SIG-M5 treated with dmso at 0.1 percent for 504 hours (cell line): ENCODE measurements at regions not wholly inside any gene's neighbourhood (a gene's known extent, or its start where the extent isn't known, plus 50 kb on each side); places are given as distances from the start of the nearest gene placed in this dataset.

Source experiments
- DNase-seq: peaks from one replicate; lab custom pipeline; 2025; ENCODE audit not compliant: unreplicated experiment; lab: John Stamatoyannopoulos, UW

DNA sequence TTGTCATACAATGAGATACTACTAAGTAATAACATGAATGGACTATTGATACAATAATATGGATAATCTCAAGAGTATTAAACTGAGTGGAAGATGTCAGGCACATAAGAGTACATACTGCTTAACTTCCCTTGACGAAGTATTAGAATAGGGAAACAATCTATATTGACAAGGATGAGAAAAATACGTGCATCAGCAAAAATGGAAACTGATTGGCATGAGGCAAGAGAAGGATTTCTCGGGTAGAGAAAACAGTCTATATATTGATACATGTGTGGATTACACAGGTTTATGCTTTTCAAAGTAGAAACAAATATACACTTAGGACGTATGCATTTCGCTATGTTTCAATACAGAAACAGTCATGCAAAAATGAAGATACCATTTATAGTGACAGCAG is 57.4 kb downstream of the PRR20E start:
- no peak for DNase-seq

DNA sequence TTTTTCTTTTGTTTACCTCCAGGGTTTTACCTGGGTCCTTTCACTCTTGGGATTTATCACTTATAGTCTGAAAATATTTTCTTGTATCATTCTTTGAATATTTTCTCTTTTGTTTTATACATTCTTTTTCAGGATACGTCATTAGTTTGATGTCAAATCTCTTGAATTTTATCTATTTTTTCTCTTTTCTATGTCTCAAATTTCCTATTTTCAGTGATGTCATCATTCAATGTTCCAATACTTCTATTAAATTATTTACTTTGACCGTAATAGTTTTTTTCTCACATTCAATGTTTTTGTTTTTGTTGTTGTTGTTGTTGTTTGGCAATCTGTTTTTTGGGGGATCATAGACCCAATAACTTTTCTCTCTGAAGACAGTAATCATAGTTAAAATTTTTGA is 83.5 kb downstream of the PRR20E start:
- no peak for DNase-seq

DNA sequence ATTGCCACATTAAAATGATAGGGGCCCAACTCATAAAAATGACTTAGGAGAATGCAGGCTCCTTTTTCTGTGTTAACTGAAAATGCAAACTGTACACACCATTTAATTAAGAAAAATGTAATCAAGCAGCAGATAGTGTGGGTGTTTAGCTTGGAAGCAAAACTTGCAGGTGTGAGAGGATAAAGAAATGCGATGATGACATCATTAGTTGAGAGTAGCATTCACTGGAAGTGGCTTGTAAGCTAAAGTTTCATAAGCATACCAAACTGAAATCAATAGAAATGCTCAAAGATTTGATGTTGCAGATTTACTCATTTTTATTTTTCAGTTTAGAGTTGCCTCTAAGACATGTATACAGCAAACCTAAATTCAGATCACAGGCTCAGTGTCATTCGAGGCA is 86.6 kb downstream of the PRR20E start:
- no peak for DNase-seq

DNA sequence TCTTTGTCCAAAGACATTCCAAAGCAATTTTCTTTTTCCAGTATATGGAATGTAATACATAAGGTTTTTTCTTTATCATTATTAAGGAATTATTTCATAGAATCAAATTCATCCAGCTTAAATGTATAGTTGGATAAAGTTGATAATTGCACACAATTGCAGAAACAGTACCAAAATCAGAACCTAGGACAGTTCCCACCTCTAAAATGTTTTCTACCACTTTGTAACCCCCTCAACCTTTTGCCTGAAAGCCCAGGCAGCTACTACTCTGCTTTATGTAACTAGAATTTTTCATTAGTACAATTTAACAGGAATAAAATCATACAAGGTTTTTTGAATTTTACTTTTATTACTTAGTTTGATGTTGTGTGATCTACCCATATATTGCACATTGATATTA is 98.0 kb downstream of the PRR20E start:
- DNase-seq, result no peak

DNA sequence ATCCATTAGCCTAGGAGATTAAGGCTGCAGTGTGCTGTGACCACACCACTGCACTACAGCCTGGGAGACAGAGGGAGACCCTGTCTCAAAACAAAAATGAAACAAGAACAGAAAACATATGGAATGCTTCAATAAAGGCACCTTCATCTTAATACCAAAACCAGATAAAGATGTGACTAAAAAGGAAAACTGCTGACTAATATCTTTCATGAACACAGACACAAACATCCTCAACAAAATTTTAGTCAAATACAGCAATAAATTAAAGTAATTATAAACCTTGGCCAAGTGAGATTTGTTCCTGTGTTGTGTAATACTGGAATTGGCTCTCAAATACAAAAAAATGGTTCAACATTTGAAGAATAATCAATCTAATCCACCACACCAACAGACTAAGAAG is 103.5 kb downstream of the PRR20E start:
- no peak for DNase-seq

DNA sequence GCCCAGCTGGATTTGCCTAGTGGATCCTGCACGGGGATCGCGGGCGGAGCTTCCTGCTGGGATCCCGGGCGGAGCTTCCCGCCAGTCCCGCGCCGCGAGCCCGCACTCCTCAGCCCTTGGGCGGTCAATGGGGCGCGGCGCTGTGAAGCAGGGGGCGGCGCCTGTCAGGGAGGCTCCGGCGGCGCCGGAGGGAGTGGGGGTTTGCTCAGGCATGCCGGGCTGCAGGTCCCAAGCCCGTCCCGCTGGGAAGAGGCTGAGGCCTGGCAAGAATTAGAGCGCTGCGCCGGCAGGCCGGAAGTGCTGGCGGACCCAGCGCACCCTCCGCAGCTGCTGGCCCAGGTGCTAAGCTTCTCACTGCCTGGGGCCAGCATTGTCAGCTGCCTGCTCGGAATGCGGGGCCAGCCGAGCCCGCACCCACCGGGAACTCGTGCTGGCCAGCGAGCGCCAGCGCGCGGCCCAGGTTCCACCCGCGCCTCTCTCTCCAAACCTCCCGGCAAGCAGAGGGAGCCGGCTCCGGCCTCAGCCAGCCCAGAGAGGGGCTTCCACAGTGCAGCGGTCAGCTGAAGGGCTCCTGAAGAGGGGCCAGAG is 119.6 kb downstream of the PRR20E start:
- no peak for DNase-seq

DNA sequence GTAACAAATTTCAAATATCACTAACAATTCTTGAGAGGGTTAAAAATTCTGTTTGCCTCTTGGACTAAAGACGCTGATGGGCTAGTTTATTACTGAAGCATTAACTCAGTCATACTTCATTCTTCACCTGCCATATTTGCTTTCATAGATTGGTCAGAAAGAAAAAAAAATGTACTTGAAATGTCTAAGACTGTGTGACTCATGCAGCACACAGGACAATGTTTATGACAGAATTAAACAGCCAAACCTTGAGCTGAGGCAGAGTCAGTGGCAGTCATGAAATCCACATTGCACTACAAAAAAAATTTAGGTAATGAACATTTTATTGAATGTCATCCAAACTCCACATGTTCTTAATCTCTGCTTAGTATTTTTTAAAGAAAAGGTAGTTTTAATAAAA is 135.6 kb downstream of the PRR20E start:
- DNase-seq, result no peak

DNA sequence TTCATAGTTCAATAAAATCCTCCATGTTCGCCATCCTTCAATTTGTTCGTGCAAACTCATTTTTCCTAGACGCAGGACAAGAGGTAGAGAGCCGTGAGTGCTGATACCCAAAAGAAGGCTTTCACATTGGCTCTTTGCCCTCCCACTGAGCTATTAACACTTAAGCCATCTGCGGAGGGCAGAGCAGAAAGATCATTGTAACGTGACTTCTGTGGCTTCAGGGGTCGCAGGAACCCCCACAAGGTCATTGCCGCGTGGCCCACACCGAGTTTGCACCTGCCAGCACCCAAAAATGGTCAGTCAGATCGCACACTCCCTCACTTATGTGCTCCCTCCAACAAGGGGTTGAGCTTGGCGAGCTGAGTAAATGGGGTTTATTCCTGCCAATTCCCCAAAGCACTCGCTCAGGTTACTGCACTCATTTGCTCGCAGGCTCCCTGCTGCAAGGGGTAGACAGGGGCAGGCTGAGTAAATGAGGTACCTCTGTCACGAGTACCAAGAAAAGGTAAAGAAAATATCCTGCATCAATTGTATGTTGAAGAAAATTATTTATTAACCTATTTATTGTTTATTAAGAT is 144.1 kb downstream of the PRR20E start:
- DNase-seq, result no peak

DNA sequence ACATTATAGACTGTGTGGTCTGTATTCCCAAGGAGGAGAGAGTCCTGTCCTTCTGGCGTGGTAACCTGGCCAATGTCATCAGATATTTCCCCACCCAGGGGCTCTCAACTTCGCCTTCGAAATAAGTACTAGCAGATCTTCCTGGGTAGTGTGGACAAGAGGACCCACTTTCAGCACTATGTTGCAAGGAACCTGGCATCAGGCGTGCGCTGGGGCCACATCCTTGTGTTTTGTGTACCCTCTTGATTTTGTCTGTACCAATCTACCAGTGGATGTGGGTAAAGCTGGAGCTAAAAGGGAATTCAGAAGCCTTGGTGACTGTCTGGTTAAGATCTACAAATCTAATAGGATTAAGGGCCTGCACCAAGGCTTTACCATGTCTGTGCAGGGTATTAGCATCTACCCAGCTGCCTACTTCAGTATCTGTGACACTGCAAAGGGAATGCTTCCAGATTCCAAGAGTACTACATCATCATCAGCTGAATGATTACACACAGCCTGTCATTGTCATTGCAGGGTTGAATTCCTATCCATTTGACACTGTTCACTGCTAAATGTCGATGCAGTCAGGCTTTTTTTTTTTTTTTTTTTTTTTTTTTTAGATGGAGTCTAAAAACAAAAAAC is 148.0 kb downstream of the PRR20E start:
- no peak for DNase-seq

DNA sequence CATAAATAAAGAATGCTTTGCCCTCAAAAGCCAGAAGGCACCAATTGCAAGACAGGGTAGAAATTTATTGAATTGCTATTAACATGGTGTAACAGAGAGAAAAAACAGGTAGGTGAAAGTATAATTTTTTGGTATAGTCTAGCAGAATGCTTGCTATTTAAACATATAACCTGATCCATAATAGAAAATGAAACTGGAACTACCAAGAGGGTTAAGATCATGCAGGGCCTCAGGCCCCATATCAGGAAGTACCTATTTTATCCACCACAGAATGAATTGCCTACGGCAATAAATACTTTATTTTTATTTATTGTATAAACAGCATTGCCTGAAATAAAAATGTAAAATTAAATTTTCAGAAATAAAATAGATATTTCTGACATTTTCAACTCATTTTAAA is 159.5 kb downstream of the PRR20E start:
- peak; percentile 30 for DNase-seq

DNA sequence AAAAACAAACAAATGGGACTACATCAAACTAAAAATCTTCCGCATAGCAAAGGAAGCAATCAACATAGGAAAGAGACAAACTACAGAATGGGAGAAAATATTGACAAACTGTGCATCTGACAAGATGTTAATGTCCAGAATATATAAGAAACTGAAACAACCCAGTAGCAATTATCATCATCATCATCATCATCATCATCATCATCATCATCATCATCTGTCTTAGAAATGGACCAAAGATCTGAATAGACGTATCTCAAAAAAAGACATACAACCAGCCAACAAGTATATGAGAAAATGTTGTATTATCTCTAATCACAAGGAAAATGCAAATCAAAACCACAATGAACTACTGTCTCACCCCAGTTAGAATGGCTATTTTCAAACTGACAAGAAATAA is 173.9 kb downstream of the PRR20E start:
- DNase-seq, result no peak

DNA sequence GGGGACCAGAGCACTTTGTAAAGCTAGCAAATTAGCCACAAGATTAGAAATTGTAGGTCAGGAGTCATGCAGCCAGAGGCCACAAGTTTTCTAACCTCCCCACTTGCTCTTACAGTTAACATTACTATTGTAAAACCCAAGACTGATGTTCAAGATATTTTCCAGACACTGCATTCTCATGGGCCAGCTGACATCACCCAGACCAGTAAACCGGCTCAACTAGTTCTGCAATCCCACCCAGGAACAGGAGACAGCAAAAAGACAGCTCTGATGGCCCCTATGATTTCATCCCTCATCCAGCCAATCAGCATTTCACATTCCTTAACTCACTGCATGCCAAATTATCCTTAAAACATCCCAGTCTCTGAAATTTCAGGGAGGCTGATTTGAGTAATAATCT is 178.5 kb downstream of the PRR20E start:
- no peak for DNase-seq

DNA sequence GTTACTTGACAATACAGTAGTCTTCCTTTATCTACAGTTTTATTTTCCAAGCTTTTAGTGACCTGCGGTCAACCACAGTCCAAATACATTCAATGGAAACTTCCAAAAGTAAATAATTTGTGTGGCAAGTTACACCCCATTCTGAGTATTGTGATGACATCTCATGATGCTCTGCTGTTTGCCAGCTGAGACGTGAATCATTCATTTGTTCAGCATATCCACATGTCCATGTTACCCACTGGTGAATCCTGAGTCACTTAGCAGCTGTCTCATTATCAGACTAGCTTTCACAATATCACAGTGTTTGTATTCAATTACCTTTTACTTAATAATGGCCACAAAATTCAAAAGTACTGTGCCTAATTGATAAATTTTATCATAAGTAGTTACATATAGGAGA is 179.8 kb downstream of the PRR20E start:
- no peak for DNase-seq

DNA sequence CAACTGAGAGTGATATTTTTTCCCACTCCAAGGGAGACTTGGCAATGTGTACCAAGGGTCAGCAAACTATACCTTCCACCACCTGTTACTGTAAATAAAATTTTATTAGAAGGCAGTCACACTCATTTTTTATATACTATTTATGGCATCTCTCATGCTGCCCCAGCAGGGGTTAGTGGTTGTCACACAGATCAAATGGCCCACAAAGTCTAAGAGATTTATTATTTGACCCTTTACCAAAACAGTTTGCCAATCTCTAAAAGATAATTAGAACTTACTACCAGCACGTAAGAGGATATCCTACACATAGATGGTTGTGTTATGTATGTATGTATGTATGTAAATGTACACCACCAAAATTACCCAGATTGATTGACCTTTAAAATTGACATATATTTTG is 185.1 kb downstream of the PRR20E start:
- no peak for DNase-seq

DNA sequence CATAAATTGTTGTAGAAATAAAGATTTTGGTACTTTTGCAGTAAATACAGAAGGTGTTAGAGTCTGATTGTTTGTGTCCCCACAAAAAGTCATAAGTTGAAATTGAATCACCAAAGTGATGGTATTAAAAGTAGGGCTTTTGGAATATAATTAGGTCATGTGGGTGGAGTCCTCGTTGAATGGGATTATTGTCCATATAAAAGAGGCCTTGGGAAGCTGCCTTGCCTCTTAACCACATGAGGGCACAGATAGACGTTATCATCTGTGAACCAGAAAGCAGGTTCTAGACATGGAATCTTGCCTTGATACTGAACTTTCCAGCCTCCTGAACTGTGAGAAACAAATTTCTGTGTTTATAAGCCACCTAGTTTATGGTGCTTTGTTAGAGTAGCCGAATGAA is 186.8 kb downstream of the PRR20E start:
- no peak for DNase-seq

DNA sequence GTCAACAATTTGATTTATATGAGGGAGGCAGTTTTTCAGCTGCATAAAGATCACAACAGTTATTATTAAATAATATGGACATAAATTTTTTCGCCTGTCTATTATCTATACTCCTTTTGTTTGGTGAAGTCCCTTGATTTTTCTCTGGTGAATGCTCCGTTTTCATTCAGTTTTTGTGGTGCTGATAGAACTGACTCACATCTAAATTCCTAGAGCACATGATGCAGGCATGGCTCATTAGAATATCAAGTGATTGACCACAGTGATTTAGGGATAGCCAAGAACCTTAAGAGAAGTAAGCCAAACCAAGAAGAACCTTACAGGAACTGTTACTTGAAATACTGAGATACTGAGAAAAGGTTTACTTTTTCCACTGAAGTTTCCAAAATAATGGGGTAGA is 208.9 kb downstream of the PRR20E start:
- DNase-seq, result no peak

DNA sequence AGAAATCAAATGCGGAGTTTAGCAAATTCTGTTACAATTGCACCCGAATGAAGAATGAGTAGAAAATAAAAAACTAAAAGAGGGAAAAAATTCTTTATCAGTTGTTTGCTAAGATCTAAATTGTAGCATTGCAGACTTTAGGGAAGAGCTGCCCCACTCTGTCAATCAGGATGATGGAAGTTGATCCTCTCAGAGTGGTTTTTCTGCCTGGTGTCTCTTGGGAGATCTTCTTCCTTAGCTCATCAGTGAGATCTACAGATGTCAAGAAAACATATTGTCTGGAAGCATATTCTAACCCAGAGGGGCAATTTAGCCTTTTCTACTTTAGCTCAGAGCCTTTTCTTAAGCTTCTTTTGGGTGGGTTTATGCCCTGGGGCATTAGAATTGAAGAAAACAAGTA is 223.2 kb upstream of the PCDH17 start:
- no peak for DNase-seq

DNA sequence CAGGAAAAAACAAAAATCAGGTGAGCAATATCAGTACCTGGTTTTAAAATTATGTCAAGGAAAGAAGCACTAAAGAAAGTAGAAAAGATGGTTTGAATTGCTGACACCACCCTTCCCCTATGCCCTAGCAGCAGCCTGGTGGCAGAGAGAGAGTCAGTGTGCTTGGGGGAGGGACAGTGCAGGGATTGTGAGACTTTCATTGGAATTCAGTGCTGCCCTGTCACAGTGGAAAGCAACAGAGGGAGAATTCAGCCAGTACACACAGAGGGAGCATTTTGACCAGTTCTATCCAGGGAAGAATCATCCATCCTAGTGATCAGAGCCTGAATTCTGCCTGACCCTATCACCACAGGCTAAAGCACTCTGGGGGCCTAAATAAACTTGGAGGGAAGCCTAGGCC is 222.4 kb upstream of the PCDH17 start:
- no peak for DNase-seq

DNA sequence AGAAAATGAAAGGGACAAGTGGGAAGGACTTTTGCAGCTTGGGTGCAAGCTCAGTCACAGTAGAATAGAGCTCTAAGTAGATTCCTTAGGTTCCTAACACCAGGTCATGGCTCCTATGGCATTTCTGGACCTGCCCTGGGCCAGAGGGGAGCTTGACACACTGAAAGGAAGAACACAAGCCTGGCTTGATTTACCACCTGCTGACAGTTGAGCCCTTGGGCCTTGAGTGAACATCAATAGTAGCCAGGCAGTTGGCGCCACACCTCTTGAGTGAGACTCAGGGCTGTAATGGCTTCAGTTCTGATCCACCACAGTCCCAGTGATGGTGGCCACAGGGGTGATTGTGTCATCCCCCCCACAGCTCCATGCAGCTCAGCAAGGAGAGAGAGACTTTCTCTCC is 221.9 kb upstream of the PCDH17 start:
- DNase-seq, result no peak

DNA sequence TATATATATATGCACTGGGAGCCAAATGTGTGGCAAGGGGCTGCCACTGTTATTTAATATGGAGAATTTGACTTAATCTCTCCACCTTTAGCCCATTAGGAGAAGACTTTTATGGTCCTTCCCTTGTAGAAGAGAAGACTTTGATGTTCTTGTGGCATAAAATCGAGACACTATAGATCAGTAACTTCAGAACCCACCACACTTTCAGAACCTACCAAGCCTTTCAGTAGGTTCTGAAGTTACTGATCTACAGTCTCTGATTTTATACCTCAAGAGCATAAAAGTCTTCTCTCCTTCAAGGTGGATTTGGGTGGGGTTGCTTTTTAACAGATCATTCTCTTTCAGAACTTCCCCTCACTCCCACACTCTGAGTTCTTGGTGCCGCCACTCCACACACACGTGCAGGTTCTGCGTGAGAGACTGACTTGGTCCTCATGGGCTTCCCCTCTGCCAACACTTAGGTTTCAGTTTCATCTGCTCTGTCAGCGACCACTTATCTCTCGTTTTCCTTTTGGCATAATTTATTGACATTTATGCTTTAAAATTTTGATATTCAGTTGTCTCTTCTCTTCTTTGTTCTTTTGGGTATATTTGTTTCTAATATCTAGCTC is 213.4 kb upstream of the PCDH17 start:
- no peak for DNase-seq

DNA sequence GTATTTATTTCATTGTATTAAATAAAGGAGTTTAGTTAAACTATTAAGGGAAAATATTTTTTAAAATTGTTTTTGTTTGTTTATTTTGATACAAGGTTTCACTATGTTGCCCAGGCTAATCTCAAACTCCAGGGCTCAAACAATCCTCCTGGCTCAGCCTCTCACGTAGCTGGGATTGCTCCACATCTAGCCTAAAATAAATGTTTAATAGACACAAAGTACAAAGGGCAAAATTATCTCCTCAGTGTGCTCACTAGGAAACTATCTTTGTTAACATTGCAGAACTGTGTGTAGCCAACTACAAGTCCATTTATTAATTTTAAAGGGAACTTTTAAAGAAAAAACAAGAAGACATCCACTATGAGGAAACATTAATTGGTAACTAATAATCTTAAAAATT is 207.2 kb upstream of the PCDH17 start:
- DNase-seq, result no peak

DNA sequence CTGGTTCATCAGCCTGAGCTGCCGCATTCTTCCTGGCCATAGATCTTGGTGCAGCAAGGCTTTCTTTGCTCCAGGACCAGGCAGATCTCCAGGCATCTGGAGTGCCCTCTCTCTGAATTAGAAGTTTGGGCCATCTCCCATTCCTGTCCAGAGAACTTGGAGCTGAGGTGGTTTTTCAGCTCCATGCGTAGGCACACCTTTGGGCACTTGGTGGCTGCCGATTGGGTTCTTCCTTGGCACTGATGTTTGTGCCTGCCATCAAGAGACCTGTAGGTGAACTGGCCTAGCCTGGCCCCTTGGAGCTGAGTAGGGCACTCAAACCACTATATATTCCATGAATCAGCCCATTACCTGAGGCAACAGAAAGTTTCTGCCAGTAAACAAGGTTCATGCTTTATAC is 206.0 kb upstream of the PCDH17 start:
- DNase-seq, result no peak

DNA sequence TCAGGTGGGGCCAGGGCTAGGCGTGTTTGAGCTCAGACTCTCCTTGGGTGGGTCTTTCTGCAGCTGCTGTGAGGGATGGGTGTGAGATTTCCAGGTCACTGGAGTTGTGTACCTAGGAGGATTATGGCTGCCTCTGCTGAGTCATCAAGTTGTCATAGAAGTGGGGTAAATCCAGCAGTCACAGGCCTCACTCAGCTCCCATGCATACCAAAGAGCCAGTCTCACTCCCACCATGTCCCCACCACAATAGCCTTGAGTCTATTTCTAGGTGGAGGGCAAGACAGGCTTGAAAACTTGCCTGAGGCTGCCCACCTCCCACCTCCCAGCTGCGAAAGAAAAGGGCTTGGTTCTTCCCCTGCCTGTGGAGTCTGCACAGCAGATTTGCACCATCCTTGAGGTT is 194.0 kb upstream of the PCDH17 start:
- DNase-seq, result no peak
